Neural cell (in vitro differentiated cells): ENCODE measurements at regions not wholly inside any gene's neighbourhood (a gene's known extent, or its start where the extent isn't known, plus 50 kb on each side); places are given as distances from the start of the nearest gene placed in this dataset.

Source experiments
- H2AFZ ChIP-seq: fragments of 200-600, 300-800 bp; sonication (generic), shearing (Covaris generic); 2 replicates; pipeline ENCODE4 v1.6.0; 2014; ENCODE audit warnings: low read depth, mild to moderate bottlenecking, antibody characterized with exemption, low read length, moderate library complexity
- H3F3A ChIP-seq: fragments of 200-600 bp; shearing (Covaris generic); 2 replicates; pipeline ENCODE4 v1.6.1; 2016; ENCODE audit warnings: mild to moderate bottlenecking, moderate library complexity, mixed read lengths, antibody characterized with exemption, low read length; ENCODE audit not compliant: insufficient read depth, poor library complexity, severe bottlenecking
- H3K27ac ChIP-seq: fragments of 200-600, 300-800 bp; sonication (generic), shearing (Covaris generic); 2 replicates; pipeline ENCODE4 v1.5.1; 2014; ENCODE audit warnings: mild to moderate bottlenecking, low read length, moderate library complexity
- H3K27me3 ChIP-seq: fragments of 300-800, 200-600 bp; sonication (generic), shearing (Covaris generic); 2 replicates; pipeline ENCODE4 v1.6.0; 2014; ENCODE audit warnings: mild to moderate bottlenecking, low read depth, low read length, moderate library complexity; ENCODE audit not compliant: insufficient read depth
- H3K36me3 ChIP-seq: fragments of 300-800, 200-600 bp; sonication (generic), shearing (Covaris generic); 2 replicates; pipeline ENCODE4 v1.5.1; 2014; ENCODE audit warnings: mild to moderate bottlenecking, antibody characterized with exemption, low read length, moderate library complexity; ENCODE audit not compliant: insufficient read depth
- H3K4me2 ChIP-seq: fragments of 300-800, 200-600 bp; sonication (generic), shearing (Covaris generic); 2 replicates; pipeline ENCODE4 v1.6.0; 2014; ENCODE audit warnings: mild to moderate bottlenecking, low read length
- H3K4me3 ChIP-seq: fragments of 300-800, 200-600 bp; sonication (generic), shearing (Covaris generic); 2 replicates; pipeline ENCODE4 v1.5.1; 2014; ENCODE audit warnings: mild to moderate bottlenecking, low read length, moderate library complexity
- H3K79me2 ChIP-seq: fragments of 200-600 bp; shearing (Covaris generic); replicated peaks from 2 replicates; pipeline ENCODE4 v1.6.0; 2014; ENCODE audit warnings: mild to moderate bottlenecking, low read length, moderate library complexity; ENCODE audit not compliant: insufficient read depth
- H3K9ac ChIP-seq: fragments of 300-800, 200-600 bp; sonication (generic), shearing (Covaris generic); 2 replicates; pipeline ENCODE4 v1.6.1; 2016; ENCODE audit warnings: mild to moderate bottlenecking, low read length, mixed read lengths
- H3K9me2 ChIP-seq: fragments of 200-600 bp; shearing (Covaris generic); 2 replicates; pipeline ENCODE4 v1.6.1; 2016; ENCODE audit warnings: mild to moderate bottlenecking, low read length, mixed read lengths; ENCODE audit not compliant: insufficient read depth
- H3K9me3 ChIP-seq: fragments of 200-600, 300-800 bp; sonication (generic), shearing (Covaris generic); 2 replicates; pipeline ENCODE4 v1.6.1; 2016; ENCODE audit warnings: mild to moderate bottlenecking, mixed run types, low read length, moderate library complexity, mixed read lengths
- H4K20me1 ChIP-seq: fragments of 200-600 bp; shearing (Covaris generic); 2 replicates; pipeline ENCODE4 v1.6.1; 2016; ENCODE audit warnings: mild to moderate bottlenecking, mixed run types; ENCODE audit not compliant: insufficient read depth
- EP300 ChIP-seq: fragments of 450-650 bp; conservative IDR thresholded peaks from 2 replicates; pipeline ENCODE4 v1.6.1; 2014; ENCODE audit warnings: antibody characterized with exemption, mild to moderate bottlenecking, moderate library complexity; ENCODE audit not compliant: poor library complexity, severe bottlenecking
- EZH2 ChIP-seq: fragments of 200-600, 300-800 bp; shearing (Covaris generic), sonication (generic); IDR thresholded peaks from 2 replicates; pipeline ENCODE4 v1.6.1; 2014; ENCODE audit warnings: antibody characterized with exemption, low read length, borderline replicate concordance, mild to moderate bottlenecking; ENCODE audit not compliant: insufficient read depth, poor library complexity, severe bottlenecking
- MXI1 ChIP-seq: fragments of 450-650 bp; conservative IDR thresholded peaks from 2 replicates; pipeline ENCODE4 v1.6.1; 2014; ENCODE audit warnings: antibody characterized with exemption, mild to moderate bottlenecking; ENCODE audit not compliant: poor library complexity, severe bottlenecking
- POLR2AphosphoS5 ChIP-seq: IDR thresholded peaks from 2 replicates; pipeline ENCODE4 v1.6.1; 2012
- RAD21 ChIP-seq: fragments of 450-650 bp; conservative IDR thresholded peaks from 2 replicates; pipeline ENCODE4 v1.6.1; 2014; ENCODE audit warnings: antibody characterized with exemption, mild to moderate bottlenecking, moderate library complexity
- SMC3 ChIP-seq: fragments of 450-650 bp; conservative IDR thresholded peaks from 2 replicates; pipeline ENCODE4 v1.6.1; 2014; ENCODE audit warnings: antibody characterized with exemption, mild to moderate bottlenecking, moderate library complexity; ENCODE audit not compliant: poor library complexity
- TAF1 ChIP-seq: IDR thresholded peaks from 2 replicates; pipeline ENCODE4 v1.6.1; 2012; ENCODE audit warnings: low read depth
- TF ChIP-seq, protein P1 (sequence below): fragments of 450-650 bp; IDR thresholded peaks from 2 replicates; pipeline ENCODE4 v1.5.1; 2014; ENCODE audit warnings: antibody characterized with exemption, mild to moderate bottlenecking, moderate library complexity; ENCODE audit not compliant: poor library complexity, severe bottlenecking
- TF ChIP-seq, protein P2 (sequence below): IDR thresholded peaks from 2 replicates; pipeline ENCODE4 v1.6.1; 2012; ENCODE audit warnings: borderline replicate concordance

DNA sequence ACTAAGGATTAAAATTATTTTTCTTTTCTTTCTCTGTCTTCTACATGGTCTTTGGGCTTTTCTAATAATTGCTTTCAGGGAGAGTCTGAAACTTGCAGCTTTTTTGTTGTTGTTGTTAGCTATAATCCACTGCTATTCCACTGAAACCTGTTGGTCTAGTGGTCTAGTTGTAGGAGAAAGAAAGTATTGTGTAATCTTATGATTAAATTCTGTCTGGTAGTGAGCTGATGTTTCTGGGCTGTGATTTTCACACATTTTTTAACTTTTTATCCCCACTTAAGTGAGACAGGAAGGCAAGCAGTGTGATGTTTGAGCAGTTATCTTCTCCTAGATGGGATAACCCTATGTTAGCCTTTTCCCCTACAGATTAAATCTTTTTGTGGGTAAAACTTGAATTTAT lies 825.2 kb downstream of the PCDH7 start:
- H3K4me2 ChIP-seq: no peak overlapping the region
- H2AFZ ChIP-seq: no peak overlapping the region
- H3K27ac ChIP-seq: no peak overlapping the region
- TF ChIP-seq TAF1: no peak
- no peak for TF ChIP-seq MXI1
- no peak for TF ChIP-seq SMC3
- H3K4me3 ChIP-seq: no peak overlapping the region
- no peaks in the 10 kb centered on the region for H3K27me3 ChIP-seq
- H3K79me2 ChIP-seq: no peaks in the 10 kb centered on the region
- no peaks in the 10 kb centered on the region for H4K20me1 ChIP-seq
- H3K36me3 ChIP-seq: no peaks in the 10 kb centered on the region
- H3K9me2 ChIP-seq: no peaks in the 10 kb centered on the region
- H3K9me3 ChIP-seq: no peaks in the 10 kb centered on the region
- H3K9ac ChIP-seq: no peak overlapping the region
- H3F3A ChIP-seq: no peaks in the 10 kb centered on the region

DNA sequence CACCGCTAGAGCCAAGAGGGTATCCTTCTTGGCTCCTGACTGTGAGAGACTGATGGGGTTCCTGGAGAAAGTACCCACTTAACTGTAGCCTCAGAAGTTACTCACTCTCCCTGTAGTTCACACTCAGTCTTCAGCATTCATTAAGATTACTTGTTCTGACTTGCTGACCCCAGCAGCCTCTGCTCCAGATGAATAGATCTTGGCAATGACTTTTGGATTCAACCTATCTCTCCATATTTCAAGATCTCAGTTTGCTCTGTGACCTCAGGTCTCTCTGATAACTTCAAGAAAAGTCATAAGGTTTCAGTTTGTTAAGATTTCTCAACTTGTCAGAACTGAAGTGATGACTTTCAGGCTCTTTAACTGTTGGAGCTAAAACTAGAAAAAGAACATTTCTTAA lies 825.6 kb downstream of the PCDH7 start:
- Histone ChIP-seq H3K4me3 (no peak overlapping the region), H3K27ac (no peak overlapping the region), H3K36me3 (no peaks in the 10 kb centered on the region), H4K20me1 (no peaks in the 10 kb centered on the region), H3K79me2 (no peaks in the 10 kb centered on the region), H3K9me2 (no peaks in the 10 kb centered on the region), H3K4me2 (no peak overlapping the region), H3K9ac (no peak overlapping the region), H3K27me3 (no peaks in the 10 kb centered on the region), H3K9me3 (no peaks in the 10 kb centered on the region), H2AFZ (no peak overlapping the region), H3F3A (no peaks in the 10 kb centered on the region)
- TF ChIP-seq EZH2 (no peak), SMC3 (no peak), POLR2AphosphoS5 (no peak), TAF1 (no peak), EP300 (no peak), MXI1 (no peak), RAD21 (no peak)
- TF ChIP-seq, protein P1, sequence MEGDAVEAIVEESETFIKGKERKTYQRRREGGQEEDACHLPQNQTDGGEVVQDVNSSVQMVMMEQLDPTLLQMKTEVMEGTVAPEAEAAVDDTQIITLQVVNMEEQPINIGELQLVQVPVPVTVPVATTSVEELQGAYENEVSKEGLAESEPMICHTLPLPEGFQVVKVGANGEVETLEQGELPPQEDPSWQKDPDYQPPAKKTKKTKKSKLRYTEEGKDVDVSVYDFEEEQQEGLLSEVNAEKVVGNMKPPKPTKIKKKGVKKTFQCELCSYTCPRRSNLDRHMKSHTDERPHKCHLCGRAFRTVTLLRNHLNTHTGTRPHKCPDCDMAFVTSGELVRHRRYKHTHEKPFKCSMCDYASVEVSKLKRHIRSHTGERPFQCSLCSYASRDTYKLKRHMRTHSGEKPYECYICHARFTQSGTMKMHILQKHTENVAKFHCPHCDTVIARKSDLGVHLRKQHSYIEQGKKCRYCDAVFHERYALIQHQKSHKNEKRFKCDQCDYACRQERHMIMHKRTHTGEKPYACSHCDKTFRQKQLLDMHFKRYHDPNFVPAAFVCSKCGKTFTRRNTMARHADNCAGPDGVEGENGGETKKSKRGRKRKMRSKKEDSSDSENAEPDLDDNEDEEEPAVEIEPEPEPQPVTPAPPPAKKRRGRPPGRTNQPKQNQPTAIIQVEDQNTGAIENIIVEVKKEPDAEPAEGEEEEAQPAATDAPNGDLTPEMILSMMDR: no peak
- TF ChIP-seq, protein P2, sequence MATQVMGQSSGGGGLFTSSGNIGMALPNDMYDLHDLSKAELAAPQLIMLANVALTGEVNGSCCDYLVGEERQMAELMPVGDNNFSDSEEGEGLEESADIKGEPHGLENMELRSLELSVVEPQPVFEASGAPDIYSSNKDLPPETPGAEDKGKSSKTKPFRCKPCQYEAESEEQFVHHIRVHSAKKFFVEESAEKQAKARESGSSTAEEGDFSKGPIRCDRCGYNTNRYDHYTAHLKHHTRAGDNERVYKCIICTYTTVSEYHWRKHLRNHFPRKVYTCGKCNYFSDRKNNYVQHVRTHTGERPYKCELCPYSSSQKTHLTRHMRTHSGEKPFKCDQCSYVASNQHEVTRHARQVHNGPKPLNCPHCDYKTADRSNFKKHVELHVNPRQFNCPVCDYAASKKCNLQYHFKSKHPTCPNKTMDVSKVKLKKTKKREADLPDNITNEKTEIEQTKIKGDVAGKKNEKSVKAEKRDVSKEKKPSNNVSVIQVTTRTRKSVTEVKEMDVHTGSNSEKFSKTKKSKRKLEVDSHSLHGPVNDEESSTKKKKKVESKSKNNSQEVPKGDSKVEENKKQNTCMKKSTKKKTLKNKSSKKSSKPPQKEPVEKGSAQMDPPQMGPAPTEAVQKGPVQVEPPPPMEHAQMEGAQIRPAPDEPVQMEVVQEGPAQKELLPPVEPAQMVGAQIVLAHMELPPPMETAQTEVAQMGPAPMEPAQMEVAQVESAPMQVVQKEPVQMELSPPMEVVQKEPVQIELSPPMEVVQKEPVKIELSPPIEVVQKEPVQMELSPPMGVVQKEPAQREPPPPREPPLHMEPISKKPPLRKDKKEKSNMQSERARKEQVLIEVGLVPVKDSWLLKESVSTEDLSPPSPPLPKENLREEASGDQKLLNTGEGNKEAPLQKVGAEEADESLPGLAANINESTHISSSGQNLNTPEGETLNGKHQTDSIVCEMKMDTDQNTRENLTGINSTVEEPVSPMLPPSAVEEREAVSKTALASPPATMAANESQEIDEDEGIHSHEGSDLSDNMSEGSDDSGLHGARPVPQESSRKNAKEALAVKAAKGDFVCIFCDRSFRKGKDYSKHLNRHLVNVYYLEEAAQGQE: no peak

DNA sequence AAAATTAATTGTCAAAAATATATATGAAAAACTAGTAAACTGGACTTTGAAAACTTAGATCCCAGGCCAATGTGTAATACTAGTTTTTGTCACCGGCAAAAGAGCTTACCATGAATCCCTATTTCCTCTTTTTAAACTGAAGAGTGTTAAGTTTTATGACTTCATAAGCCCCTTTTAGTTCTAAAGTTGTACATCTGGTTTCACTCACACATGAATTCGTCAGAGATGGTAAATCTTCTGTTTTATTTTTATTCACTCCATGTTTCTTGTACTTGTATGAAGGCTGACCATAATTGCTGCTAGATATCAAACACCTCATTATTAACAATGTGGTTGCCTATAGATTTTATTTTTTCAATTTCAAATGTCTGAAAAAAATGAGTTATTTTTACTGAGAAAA lies 827.9 kb downstream of the PCDH7 start:
- H3K79me2 ChIP-seq: no peaks in the 10 kb centered on the region
- H3K4me2 ChIP-seq: no peak overlapping the region
- no peaks in the 10 kb centered on the region for H3K9me2 ChIP-seq
- no peak overlapping the region for H3K27ac ChIP-seq
- H3F3A ChIP-seq: no peaks in the 10 kb centered on the region
- H3K36me3 ChIP-seq: no peaks in the 10 kb centered on the region
- H3K9ac ChIP-seq: no peak overlapping the region
- no peaks in the 10 kb centered on the region for H3K27me3 ChIP-seq
- no peak overlapping the region for H3K4me3 ChIP-seq
- no peaks in the 10 kb centered on the region for H4K20me1 ChIP-seq
- no peak for TF ChIP-seq MXI1
- TF ChIP-seq EZH2: no peak
- no peak for TF ChIP-seq POLR2AphosphoS5
- TF ChIP-seq, protein P1: no peak
- TF ChIP-seq, protein P2: no peak
- no peak for TF ChIP-seq RAD21
- TF ChIP-seq TAF1: no peak
- TF ChIP-seq SMC3: no peak
- TF ChIP-seq EP300: no peak
- H3K9me3 ChIP-seq: no peaks in the 10 kb centered on the region
- H2AFZ ChIP-seq: no peak overlapping the region
